ENCODE measurements at regions not wholly inside any gene's neighbourhood (a gene's known extent, or its start where the extent isn't known, plus 50 kb on each side); places are given as distances from the start of the nearest gene placed in this dataset.

DNA sequence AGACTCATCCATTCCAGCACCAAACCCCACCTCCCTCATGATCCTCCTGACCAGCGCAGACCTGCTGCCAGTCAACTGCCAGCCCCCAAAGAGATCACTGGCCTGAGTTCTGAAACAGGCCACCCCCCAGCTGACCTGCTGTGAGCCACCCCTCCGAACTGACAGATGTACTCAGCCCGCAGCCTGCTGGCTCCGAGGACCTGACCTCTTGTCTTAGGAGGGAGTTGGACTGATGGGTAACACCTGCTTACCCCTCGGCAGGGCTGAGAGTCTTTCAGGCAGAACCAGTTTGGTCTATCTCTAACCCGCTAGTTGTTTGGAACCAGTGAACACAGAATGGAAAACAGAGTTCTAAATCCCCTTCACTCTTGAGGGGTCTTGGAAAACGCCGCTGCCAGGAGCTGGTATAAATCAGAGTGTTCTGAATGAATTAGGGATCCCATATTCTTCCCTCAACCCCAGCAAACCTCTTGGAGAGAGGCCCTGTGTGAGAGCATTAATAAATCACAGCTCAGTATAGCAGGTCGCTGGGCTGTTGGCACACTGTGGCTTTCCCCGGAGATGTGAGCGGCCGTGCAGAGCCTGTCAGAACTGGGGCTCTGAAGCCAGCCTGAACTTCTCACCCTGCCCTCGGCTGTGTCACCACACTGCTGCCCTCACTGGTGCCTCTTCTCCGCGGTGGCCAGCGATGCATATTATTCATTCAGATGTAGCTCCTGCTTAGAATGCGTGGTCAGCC is 165.1 kb upstream of the NCAM1 start:
- DNase-seq (ENCODE audit: extremely low spot score), result no peak
- TF ChIP-seq SUZ12 (IDR thresholded peaks at IDR 0.05) (no peak), ZNF384 (IDR thresholded peaks at IDR 0.05) (no peak), FOXK2 (IDR thresholded peaks at IDR 0.05) (no peak), FOXA1 (IDR thresholded peaks at IDR 0.05) (no peak), TARDBP (IDR thresholded peaks at IDR 0.05) (no peak), HDGF (IDR thresholded peaks at IDR 0.05; ENCODE audit: borderline replicate concordance) (no peak), BHLHE40 (IDR thresholded peaks at IDR 0.05; ENCODE audit: borderline replicate concordance) (no peak), NFRKB (IDR thresholded peaks at IDR 0.05) (no peak), SP1 (IDR thresholded peaks at IDR 0.05) (no peak), FOXM1 (IDR thresholded peaks at IDR 0.05; ENCODE audit: borderline replicate concordance) (no peak), ARNT (IDR thresholded peaks at IDR 0.05) (no peak), L3MBTL2 (conservative IDR thresholded peaks at IDR 0.05) (no peak)
- TF ChIP-seq, protein P1, sequence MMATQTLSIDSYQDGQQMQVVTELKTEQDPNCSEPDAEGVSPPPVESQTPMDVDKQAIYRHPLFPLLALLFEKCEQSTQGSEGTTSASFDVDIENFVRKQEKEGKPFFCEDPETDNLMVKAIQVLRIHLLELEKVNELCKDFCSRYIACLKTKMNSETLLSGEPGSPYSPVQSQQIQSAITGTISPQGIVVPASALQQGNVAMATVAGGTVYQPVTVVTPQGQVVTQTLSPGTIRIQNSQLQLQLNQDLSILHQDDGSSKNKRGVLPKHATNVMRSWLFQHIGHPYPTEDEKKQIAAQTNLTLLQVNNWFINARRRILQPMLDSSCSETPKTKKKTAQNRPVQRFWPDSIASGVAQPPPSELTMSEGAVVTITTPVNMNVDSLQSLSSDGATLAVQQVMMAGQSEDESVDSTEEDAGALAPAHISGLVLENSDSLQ (IDR thresholded peaks at IDR 0.05), result no peak
- ChIA-PET POLR2A (interaction anchor here (1.4 kb wide), 1 partner anchor 208 kb away, joined by 3 read pairs; no protein-coding TSS in a partner anchor), CTCF (interaction anchor here (0.7 to 1.9 kb wide), 4 partner anchors 9 to 208 kb away, joined by 3 to 17 read pairs (median 6); no protein-coding TSS in a partner anchor)

GRCh38 chr11:112797092-112797491 is 164.1 kb upstream of the NCAM1 start:
- DNase-seq (ENCODE audit: extremely low spot score), result no peak
- no peak for TF ChIP-seq CTBP1 (IDR thresholded peaks at IDR 0.05; ENCODE audit: borderline replicate concordance)
- no peak for TF ChIP-seq ZNF384 (IDR thresholded peaks at IDR 0.05)
- ChIA-PET POLR2A (no interaction called here), CTCF (no interaction called here)

- DNase-seq (ENCODE audit: extremely low spot score), result peak; percentile 71
- ChIA-PET CTCF (interaction anchor here (0.6 to 1.6 kb wide), 10 partner anchors 8 to 933 kb away, joined by 3 to 7 read pairs (median 3); no protein-coding TSS in a partner anchor), POLR2A (no interaction called here)
- TF ChIP-seq CTBP1 (IDR thresholded peaks at IDR 0.05; ENCODE audit: borderline replicate concordance) (no peak), ZNF384 (IDR thresholded peaks at IDR 0.05) (no peak), L3MBTL2 (conservative IDR thresholded peaks at IDR 0.05) (no peak)
Observed at GRCh38 chr11:112797648-112798293, 163.4 kb upstream of the NCAM1 start.

- TF ChIP-seq ZNF384 (IDR thresholded peaks at IDR 0.05), result no peak
- no peak for TF ChIP-seq BHLHE40 (IDR thresholded peaks at IDR 0.05; ENCODE audit: borderline replicate concordance)
- TF ChIP-seq FOXK2 (IDR thresholded peaks at IDR 0.05), result no peak
- TF ChIP-seq TARDBP (IDR thresholded peaks at IDR 0.05), result no peak
- no peak for TF ChIP-seq SP1 (IDR thresholded peaks at IDR 0.05)
- TF ChIP-seq CTBP1 (IDR thresholded peaks at IDR 0.05; ENCODE audit: borderline replicate concordance), result no peak
- TF ChIP-seq ELF4 (IDR thresholded peaks at IDR 0.05), result no peak
- no peak for TF ChIP-seq LEF1 (IDR thresholded peaks at IDR 0.05; ENCODE audit: borderline replicate concordance)
- TF ChIP-seq, protein P1 (IDR thresholded peaks at IDR 0.05), result no peak
- TF ChIP-seq L3MBTL2 (conservative IDR thresholded peaks at IDR 0.05), result no peak
- TF ChIP-seq FOXM1 (IDR thresholded peaks at IDR 0.05; ENCODE audit: borderline replicate concordance), result no peak
- TF ChIP-seq SUZ12 (IDR thresholded peaks at IDR 0.05), result no peak
- no peak for TF ChIP-seq FOXA1 (IDR thresholded peaks at IDR 0.05)
- no peak for TF ChIP-seq HDGF (IDR thresholded peaks at IDR 0.05; ENCODE audit: borderline replicate concordance)
- no peak for TF ChIP-seq ARNT (IDR thresholded peaks at IDR 0.05)
- TF ChIP-seq NFRKB (IDR thresholded peaks at IDR 0.05), result no peak
- ChIA-PET POLR2A (no interaction called here), CTCF (interaction anchor here (0.6 kb wide), 1 partner anchor 213 kb away, joined by 4 read pairs; no protein-coding TSS in a partner anchor)
- no peak for DNase-seq (ENCODE audit: extremely low spot score)
Observed at GRCh38 chr11:112801025-112801816, 160.0 kb upstream of the NCAM1 start.

DNA sequence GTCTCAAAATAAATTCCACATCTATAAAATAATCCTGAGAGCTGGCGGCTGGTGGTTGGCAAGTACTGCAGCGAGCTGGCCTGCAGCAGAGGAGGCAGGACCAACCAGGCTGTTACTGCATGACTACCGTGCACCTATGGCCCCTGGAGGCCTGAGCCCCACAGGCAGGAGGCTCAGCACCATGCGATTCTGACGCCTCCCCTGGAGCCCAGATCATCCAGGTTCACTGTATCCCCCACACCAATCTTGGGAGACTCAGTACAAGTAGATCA is 159.5 kb upstream of the NCAM1 start:
- CTCF ChIA-PET, result interaction anchor here (0.6 kb wide), 1 partner anchor 213 kb away, joined by 4 read pairs; no protein-coding TSS in a partner anchor
- no peak for DNase-seq (ENCODE audit: extremely low spot score)
- POLR2A ChIA-PET, result no interaction called here
- TF ChIP-seq SUZ12 (IDR thresholded peaks at IDR 0.05), result no peak
- TF ChIP-seq FOXK2 (IDR thresholded peaks at IDR 0.05), result no peak
- TF ChIP-seq TARDBP (IDR thresholded peaks at IDR 0.05), result no peak
- TF ChIP-seq ZNF384 (IDR thresholded peaks at IDR 0.05), result no peak
- TF ChIP-seq, protein P1 (IDR thresholded peaks at IDR 0.05), result no peak
- no peak for TF ChIP-seq FOXA1 (IDR thresholded peaks at IDR 0.05)
- no peak for TF ChIP-seq HDGF (IDR thresholded peaks at IDR 0.05; ENCODE audit: borderline replicate concordance)
- no peak for TF ChIP-seq BHLHE40 (IDR thresholded peaks at IDR 0.05; ENCODE audit: borderline replicate concordance)
- no peak for TF ChIP-seq L3MBTL2 (conservative IDR thresholded peaks at IDR 0.05)
- no peak for TF ChIP-seq CTBP1 (IDR thresholded peaks at IDR 0.05; ENCODE audit: borderline replicate concordance)
- TF ChIP-seq ELF4 (IDR thresholded peaks at IDR 0.05), result no peak
- no peak for TF ChIP-seq ARNT (IDR thresholded peaks at IDR 0.05)
- TF ChIP-seq LEF1 (IDR thresholded peaks at IDR 0.05; ENCODE audit: borderline replicate concordance), result no peak
- TF ChIP-seq NFRKB (IDR thresholded peaks at IDR 0.05), result no peak
- no peak for TF ChIP-seq FOXM1 (IDR thresholded peaks at IDR 0.05; ENCODE audit: borderline replicate concordance)
